NCI-H1092 (cell line): ENCODE measurements at regions not wholly inside any gene's neighbourhood (a gene's known extent, or its start where the extent isn't known, plus 50 kb on each side); places are given as distances from the start of the nearest gene placed in this dataset.

ENCODE experiments used
- DNase-seq: peaks from one replicate; lab custom pipeline; 2025; lab: John Stamatoyannopoulos, UW

DNA sequence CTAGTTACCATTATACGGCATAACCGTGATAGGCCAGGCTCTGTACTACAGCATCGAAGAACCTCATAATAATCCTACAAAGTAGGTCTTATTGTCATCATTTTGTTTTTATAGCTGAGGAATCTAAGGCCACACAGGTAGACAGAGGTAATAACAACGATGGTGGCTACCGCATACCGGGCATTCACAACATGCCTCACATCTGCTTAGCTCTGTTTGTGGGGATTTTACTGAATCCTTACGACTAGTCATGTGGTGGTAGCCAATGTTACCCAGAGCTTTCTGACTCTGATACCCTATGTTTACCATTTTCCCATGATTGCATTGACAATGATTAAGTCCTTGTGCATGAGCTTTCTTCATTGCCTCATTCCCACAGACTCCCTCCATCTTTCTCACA, 269.4 kb downstream of the TCF7L2 start:
- DNase-seq: no peak

DNA sequence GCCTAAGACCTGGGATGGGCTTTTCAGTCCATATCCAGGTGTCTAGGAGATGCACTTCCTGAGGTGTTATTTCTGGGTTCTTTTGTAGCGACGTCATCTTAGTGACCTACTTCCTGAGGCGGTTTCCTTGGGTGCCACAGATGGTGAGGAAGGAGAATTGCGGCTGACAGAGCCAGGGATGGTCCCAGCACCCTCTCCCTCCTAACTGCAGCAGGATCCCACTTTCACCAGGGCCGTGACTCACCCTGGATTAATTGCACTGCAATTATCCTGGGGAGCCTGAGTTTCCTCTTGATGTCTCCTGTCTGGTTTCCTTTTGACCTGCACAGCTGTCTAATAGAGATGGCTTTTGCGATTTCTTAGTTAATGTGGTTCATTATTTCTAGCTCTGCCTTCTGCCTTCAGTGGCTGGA, 271.7 kb downstream of the TCF7L2 start:
- DNase-seq: no peak

DNA sequence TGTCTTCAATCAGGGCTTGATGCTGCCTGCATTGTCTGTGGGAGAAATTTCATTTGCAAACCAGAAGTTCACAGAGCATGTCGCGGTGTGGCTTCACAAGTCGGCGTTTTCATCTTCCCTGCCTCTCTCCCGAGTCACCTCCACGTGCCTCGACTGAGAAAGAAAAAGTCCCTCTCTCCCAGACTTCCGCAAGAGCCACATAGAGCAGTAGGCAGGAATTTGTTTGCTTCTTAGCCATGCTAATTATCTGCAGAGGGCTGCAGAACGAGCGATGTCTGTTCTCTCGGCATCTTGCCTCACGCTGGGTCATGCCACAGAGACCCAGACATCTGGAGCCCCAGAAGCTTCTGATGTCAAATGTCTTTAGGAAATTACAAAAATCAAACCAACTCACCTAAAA, 272.2 kb downstream of the TCF7L2 start:
- DNase-seq: no peak

DNA sequence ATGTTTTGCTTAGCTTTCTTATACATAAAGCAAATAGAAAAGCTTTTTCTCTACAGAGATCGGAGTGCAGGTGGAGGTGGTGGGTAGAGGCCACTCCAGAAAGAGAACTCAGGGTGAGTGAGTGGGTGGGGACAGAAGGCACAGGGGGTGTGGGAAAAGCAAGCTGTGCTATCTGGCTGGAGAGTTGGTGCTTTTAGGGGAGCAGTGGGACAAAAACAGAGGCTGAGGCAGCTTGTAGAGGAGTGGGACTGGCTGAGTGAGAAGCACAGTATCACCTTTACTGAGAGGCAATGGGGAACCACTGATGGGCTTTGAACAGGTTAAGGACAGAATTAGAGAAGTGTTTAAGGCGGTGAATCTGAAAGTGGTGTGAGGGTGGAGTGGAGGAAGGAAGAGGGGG, 275.3 kb downstream of the TCF7L2 start:
- DNase-seq: no peak

DNA sequence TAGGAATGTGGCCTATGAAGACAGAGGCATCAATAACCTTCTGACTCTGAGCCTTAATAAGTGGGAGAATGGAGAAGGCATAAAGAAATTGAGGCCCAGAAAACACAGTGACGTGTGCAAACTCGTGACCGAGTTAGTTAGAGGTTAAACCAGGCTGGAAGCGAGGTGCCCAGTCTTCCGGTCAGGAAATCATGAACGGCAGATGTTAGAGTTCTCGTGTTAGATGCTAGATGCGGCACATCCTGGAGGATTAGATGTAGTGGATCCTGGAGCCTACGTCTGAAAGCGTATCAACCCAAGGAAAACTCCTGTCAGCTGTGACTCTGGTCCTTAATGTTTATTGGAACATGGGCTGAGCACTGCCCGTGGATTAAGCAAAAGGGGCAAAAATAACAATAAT, 275.9 kb downstream of the TCF7L2 start:
- no peak for DNase-seq

DNA sequence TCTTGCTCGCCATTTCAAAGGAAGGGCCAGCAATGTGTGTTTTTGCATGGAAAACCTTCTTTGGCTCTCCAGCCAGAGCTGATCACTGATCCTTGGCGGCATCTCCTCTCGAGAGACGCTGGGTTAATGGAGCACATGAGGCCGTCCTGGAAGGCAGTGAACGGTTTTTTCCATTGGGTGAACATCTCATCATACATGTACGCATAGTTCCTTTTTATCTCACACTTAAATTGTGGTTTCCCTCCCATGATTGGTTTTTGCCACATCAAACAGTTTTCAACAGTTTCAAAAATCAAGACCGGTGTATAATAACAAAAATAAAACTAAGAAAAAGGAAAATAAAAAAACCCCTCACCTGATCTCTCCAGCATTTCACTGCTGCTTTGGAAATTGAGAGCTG, 276.4 kb downstream of the TCF7L2 start:
- DNase-seq: no peak

DNA sequence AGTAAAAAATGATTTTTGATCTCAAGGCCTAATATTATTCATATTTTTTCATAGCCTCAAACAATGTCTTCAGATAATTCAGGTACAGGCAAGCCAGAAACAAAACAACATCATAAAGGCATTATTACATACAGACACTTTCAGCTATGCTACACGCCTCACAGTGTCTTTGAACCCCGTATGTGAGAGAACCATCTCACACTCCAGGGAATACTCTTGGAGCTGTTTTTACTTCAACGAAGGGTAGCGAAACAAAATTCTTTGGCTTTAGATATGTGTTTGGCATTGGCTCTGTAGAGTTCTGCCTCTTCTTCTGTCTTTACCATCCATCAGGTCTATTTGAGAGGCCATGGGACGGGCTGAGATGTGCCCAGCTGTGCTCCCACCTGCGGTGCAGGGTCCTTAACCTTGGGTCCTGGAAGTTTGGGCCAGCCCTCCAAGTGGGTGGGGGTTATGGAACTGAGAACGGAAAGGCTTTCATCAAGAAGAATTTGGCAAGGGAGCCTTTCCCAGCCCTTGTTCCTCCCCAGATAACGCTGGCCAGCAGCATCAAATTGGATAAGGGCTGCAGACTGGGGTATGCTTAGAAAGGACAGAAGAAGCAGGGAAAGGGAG, 276.9 kb downstream of the TCF7L2 start:
- no peak for DNase-seq

DNA sequence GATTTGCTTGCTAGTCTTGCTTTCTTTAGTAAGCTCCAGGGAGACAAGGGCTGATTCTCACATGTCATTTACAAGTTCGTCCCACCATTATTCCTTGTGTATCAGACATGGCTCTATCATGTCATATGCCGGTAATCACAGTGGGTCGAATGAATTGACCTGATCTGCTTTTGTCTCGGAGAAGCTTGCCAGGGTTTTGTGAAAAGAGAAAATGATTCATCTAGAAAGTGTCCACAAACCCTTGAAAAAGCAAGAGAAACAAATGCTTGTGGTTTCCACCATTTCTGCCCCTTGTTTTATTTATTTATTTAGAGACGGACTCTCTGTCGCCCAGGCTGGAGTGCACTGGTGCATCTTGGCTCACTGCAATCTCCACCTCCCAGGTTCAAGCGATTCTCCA, 278.5 kb downstream of the TCF7L2 start:
- no peak for DNase-seq

DNA sequence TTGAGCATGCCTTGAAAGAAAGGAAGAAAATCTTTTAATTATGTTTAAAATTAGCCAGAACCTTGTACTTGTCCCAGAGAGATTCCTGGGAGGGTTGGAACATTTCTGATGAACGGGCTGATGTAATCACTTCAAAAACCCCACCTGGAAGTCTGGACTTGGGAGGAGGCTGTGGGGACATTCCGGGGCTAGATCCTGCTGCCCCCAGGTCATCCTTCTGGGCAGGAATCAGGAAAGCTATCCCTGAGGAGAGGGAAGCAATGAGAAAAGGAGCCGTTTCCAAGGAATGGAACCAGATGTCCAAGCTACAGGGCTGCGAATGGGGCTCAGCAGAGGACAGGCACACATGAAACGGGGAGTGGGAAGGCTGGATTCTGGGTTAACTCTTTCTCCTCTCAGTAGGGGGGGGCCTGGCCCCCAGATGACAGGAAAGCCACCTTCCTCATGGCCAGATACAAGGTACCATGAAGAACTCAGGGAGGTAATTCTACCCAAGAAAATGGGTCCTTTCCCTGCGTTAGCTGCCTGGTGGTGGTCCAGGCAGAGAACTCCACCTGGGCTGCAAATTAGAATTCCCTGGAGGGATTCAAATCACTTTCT, 280.1 kb downstream of the TCF7L2 start:
- DNase-seq: no peak

DNA sequence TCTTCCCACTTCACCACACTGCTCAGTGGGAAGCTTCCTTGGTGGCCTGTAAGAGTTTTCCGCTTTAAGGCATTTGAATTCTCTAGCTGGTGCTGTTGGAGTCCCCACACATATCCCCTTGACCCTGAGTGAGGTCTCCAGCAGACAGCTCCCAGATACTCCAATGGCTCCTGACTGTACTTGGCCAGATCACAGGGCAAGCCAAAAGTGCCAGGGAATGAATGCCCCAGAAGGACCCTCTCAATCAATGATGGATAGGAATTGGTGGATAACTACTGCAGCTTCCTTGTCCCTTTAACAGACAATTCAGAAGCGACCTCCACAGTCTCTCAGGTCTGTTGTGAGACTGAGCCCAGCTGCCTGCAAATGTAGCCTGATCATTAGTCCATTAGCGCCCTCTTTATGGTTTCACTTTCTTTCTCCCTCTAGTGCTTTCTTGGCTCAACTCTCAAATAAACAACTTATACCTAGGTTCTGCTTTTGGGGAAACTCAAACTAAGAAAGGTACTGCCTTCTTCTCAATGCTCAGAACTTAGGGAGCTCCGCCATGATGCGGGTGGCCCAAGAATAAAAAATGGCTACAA, 283.0 kb downstream of the TCF7L2 start:
- DNase-seq: no peak

DNA sequence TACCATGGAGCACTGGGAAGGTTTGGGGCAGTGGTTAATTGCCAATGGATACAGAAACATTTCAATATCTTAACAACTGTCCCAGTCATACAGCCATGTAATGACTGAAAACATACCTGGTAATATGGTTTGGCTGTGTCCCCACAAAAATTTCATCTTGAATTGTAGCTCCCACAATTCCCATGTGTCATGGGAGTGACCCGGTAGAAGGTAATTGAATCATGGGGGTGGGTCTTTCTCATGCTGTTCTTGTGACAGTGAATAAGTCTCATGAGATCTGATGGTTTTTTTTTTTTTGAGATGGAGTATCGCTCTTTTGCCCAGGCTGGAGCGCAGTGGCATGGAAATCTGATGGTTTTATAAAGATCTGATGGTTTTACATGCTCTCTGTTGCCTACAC, 284.4 kb downstream of the TCF7L2 start:
- DNase-seq: no peak

DNA sequence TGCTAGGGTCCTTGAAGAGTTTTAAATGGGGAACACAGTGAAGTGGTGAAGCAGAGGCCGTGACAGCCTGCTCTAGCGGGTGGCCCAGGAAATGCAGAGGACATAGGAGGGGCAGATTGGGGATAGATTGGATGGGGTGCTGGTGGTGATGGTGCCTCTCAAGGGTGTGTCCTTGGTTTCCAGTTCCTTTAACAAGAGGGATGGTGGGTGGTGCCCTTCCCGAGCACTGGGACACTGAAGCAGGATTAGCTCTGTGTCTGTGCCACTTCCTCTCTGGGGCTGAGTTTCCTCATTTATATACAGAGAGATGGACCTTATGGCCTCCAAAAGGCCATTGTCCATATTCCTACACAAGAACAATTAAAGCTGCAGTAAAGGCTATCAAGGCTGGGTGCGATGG, 285.5 kb downstream of the TCF7L2 start:
- DNase-seq: no peak

DNA sequence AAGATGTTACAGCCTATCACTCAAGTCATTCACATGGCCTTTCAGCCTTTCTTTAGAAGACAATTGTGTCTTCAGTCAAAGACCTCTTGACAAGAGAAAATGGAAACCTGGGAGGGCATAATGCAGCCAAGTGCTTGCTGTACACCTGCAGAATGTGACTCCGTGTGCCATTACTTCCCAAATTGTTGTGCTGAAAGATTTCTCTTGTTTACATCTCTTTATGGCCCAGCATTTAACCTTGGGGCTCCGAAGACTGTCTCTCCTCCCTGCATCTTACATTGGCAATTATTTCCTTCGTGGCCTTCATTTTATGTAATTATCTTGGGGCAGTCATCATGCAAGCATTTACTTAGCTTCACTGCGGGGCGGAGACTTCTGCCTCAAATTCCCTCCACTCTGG, 287.0 kb downstream of the TCF7L2 start:
- DNase-seq: no peak

DNA sequence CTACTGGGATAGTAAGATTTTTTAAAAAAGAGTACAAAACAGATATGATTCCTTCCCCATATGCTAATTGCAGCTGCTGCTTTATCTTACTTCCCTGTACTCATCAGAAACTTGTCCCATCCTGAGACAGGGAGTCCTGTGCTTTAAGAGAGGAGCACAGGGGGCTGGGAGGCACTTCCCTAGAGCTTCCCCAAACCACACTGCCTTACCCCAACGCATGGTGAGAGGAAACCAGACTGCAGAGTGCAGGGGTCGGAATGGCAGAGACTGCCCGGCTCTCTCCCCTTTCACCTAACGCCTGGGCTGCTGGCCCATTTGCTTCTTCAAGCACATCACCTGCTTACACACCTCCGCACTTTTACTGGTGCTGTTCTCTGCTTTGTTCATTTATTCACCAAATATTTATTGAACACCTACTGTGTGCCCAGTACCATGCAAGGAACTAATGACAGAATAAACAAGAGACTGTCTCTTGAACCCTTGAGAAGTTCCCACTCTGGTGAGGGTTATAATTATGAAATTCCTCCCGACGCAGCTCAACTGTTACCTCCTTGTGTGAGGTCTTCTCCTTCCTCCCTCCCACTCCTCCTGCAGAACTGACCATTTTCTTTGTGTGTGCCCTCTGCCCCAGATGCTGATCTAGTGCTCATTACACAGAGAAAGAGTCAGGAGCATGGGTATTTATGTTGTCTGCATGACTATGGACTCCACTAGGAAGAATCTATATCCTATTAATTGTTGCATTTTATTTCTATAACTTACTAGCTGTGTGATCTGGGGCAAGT, 289.7 kb downstream of the TCF7L2 start:
- no peak for DNase-seq

DNA sequence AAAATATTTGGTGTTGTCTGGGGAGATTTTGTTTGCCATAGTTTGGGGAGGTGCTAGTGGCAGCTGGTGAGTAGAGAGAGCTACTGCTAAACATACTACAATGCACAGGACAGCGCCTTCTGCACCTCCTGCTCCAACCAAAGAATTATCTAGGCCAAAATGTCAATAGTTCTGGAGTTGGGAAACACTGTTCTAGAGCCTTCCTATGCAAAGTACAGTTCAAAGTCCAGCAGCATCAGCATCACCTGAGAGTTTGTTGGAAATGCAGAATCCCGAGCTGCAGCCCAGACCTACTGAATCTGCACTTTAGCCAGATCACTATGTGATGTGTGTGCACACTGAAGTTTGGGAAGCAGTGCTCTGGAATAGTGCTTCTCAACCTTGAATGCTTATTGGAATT, 290.7 kb downstream of the TCF7L2 start:
- no peak for DNase-seq

DNA sequence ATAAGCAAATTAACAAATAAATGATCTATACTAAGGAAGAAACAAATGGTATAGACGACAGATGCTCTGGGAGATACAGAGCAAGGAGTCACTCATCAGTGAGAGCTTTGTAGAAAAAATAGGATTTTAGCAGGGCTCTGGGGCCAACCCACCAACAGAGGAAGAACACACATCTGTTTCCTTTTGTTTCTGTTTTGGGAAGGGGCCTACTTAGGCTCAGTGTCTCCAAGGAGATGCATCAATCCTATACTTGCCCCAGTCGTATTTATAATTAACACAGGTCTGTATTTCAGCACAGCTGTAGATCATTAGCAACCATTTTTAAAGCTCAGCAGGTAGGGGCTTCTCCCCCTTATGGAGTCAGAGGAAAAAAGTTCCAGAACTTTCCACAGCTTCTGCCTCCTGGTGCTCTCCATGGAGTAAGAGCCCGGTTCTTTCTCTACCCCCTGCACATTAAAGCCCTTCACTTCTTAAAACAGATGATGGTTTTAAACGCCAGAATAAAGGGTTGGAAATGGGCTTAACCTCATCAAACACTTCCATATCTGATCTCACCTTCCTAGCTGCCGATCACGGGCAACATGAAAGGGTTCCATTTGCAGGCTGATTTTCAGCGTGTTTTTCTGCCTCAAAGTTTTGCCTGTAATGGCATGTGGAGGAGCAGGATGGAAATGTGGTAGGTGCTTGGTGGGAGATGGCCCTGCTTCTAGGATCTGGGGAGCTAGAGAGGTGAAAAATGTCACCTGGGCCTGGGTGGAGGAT, 291.7 kb downstream of the TCF7L2 start:
- DNase-seq: no peak

DNA sequence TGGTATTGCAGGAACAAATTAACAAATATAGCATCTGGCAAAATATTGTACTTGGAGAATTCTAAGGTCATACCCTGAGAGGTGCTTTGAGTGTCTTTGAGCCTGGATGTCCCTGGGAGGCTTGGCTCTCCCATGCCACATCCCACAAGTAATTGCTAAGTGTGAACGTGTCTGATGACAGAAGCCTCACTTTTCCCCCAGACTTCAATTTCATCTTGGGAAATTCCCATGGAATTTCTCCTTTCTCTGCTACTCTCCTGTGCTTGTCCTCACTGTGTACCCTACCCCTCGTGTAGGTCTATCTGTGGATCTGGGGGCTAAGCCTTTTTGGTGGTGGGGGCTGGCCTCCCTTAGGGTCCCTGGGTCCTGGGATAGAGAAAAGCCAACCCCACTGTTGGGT, 293.3 kb downstream of the TCF7L2 start:
- DNase-seq: no peak

DNA sequence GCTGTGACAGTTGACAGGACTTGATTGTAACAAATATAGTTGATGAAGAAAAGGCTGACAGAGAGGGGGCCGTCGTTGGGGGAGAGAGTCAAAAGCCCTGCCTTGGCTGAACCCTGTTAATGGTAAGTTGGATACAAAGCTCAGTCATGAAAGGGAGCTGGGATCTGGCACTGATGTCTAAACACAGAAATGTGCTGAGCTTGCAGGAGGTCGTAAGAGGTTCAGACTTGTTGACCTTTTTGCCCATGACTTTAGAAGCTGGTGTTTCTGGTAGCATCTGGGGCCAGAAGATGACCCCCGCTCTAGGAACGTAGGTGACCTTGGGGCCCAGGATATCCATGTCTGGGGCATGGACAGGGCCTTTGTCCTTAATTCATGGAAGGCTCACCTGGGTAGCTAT, 294.7 kb downstream of the TCF7L2 start:
- no peak for DNase-seq

DNA sequence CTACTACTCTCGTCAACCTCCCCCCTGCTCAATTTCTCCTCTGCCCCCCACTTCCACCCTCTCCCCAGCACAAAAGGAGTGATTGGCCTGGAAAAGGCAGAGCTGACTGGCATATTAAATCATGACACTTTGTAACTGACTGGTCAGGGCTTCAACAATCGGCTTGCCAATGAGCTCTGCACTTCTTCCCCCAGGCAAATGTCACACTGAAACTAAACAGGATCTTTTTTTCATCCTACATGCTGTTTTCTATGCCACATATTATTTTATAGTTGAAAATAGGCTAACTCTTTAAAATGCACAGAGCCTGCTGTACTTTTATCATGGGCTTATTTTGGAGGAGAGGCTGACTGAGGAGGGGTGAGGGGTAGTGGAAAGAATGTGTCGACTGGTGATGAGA, 295.2 kb downstream of the TCF7L2 start:
- no peak for DNase-seq

DNA sequence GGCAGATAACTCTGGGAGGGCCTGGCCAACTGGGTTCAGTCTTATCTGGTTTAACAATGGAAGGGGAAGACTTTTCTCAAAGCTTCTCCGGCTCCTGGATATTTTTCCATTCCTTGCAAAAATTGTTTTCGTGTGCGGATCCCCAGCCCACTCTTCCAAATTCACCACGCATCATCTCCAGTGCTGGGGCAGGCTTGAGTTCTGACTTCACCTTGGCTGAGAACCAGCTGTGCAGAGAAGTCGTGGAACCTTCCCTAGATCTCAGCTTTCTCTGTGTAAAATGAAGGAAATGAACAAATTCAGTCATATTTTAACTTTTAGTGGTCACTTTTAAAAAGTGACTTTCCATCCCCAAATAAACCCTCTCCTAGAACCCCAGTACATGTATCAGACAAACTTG, 297.0 kb downstream of the TCF7L2 start:
- DNase-seq: no peak

DNA sequence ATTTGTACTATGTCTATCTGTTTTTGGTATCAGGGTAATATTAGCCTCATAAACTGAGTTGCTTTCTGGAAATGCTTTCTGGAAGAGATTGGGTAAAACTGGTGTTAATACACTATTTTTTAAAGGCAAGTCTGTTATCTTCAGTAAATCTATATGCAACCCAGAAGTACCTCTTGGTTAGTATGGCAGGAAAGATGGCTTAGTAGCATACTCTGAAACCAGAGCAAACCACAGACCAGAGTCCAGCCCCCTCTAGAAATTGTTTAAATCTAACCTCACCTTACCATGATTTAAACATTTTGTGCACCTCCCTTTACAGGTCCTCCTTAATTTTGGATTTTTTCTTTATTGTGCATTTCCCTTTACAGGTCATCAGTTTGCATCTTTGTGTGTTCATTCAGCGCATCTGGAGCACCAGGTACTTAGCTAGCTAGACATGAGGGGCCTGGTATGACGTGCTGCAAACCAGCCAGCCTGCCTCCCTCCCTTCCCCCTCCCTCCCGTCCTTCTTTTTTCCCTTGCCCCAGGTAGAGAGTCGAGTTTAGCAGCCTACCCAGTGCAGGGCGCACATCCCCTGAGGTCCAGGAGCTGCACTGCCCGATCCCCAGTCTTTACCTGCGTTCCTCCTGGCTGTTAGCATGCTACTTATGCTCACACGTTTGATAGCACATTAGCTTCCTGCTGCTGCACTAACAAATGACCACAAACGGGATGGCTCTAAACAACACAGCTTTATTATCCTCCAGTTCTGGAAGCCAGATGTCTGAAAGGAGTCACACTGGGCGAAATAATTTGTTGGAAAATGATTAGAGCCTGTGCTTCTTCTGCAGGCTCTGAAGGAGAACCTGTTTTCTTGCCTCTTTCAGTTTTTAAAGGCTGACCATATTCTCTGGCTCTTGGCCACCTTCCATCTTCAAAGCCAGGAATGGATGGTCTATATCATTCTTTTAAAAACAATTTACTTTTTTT, 299.9 kb upstream of the HABP2 start:
- no peak for DNase-seq
